ENCODE measurements at regions not wholly inside any gene's neighbourhood (a gene's known extent, or its start where the extent isn't known, plus 50 kb on each side); places are given as distances from the start of the nearest gene placed in this dataset.

DNA sequence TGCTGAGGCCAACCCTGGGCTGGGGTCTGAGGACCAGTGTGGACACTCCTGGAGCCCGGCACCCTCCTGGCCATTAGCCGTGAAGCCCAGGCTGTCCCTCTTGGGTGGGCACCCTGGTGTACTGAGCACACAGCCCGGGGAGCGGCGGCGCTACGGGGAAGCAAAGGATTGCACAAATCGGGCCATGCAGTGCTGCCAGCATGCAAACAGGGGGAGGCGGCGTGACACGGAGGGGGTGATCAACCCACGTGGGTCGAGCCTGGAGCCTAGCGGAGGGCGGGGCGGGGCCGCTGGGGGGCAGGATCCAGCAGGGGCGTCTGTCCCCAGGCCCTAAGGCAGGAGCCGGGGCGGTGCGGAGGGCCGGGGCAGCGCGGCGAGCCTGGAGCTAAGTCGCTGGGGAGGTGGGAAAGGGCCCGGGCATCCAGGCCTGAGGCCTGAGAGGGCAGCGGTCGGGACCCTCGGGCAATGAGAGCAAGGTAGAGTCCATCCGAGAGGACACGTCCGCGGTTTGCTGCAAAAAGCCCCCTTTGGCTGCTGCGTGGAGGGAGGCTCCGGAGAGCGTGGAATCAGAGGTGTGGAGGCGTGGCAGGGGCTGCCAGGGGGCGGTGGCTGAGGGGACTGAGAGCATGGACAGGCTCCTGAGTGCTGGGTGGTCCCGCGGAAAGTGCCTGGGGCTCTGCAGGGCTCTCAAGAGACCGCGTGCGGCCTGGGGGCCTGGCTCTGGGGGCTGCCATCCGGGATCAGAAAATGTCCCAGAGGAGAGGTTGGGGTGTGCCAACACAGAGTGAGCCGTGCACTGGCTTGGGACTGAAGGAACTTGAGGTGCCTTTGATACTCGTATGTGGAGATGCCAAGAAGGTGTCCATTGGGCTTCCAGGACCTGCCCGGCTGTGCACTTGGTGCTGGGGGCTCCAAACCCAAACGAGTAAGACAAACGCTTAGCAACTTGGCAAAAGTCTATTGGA lies 94.2 kb downstream of the BARX1 start (continued):
- no peak for TF ChIP-seq ESRRA (IDR thresholded peaks at IDR 0.05; ENCODE audit: low read length)
- TF ChIP-seq STAT1 (conservative IDR thresholded peaks at IDR 0.05): no peak
- TF ChIP-seq SUPT20H (IDR thresholded peaks at IDR 0.05; ENCODE audit: borderline replicate concordance, control insufficient read depth, low read depth, low read length): no peak

DNA sequence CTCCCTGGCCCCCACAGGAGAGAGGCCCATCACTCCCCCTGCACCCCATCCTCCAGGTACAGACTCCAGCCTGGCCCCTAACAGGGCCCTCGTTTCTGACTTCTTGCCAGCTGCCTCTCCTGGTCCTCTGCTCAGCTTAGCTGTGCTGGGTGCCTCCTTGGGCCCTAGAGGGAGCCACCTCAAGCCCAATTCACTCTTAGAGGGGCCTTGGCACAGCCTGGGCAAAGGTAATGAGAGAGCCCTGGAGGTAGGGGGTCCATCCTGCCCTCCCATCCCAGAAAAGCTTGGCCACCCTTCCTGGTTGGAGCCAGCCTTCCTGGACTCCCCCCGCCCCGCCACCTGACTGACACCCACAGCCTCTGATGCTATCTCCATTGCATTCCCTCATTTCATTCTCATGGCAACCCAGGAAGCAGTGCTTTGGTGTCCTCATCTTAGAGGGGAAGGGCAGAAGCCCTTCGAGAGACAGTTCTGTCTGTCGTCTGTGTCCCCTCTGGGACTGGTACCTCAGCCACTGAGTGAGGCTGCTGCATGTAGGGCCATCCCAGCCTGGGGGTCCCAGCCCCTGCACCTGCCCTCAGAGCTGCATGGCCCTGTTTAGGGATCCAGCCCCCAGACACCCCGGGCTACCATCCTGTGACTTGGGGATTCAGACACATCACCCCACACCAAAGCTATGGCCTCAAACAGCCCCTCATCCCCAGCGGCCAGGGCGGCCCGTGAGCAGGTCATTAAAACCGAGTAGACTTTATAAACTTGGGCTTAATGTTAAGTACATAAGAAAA lies 95.5 kb downstream of the BARX1 start:
- H3K9ac ChIP-seq (ENCODE audit: control insufficient read depth, insufficient read depth, low read length): no peak overlapping the region
- H3K4me3 ChIP-seq: no peak overlapping the region
- FAIRE-seq (no peak), ATAC-seq (no peak), DNase-seq (ENCODE audit: low read depth, low spot score) (no peak)
- in situ Hi-C loops (cut with MboI): no loop called here
- no peak overlapping the region for H3K27ac ChIP-seq (ENCODE audit: control insufficient read depth, insufficient read depth)
- 27% methylated on average over 10 of the region's 10 CpGs for WGBS (ENCODE audit: insufficient coverage, insufficient replicate concordance, low lambda C conversion rate, missing lambda C conversion rate)
- H3K79me2 ChIP-seq (ENCODE audit: control insufficient read depth, insufficient read depth, low read length): no peaks in the 10 kb centered on the region
- ChIA-PET POLR2A (no interaction called here), SMC1A (ENCODE audit: uncharacterized antibody, unreplicated experiment) (no interaction called here), CTCF (no interaction called here), RAD21 (ENCODE audit: unreplicated experiment) (no interaction called here)
- H3K9me3 ChIP-seq (replicated peaks; ENCODE audit: control insufficient read depth, insufficient read depth, low read length): no peaks in the 10 kb centered on the region
- intact Hi-C loops (cut with micrococcal nuclease; ENCODE audit: unreplicated experiment): no loop called here
- no peak overlapping the region for H3K4me2 ChIP-seq (ENCODE audit: control insufficient read depth, insufficient read depth)
- H4K20me1 ChIP-seq (ENCODE audit: control insufficient read depth, insufficient read depth): no peaks in the 10 kb centered on the region
- no TSS peak for BruUV-seq (replicated peaks)
- H3K36me3 ChIP-seq (ENCODE audit: control insufficient read depth in 2 of 2, insufficient read depth in 2 of 2, low read length in 1 of 2): no peaks in the 10 kb centered on the region
- no peaks in the 10 kb centered on the region for H3K4me1 ChIP-seq (ENCODE audit: control insufficient read depth, insufficient read depth, low read length)
- no peak overlapping the region for H2AFZ ChIP-seq (ENCODE audit: control insufficient read depth, low read depth, low read length)
- H3K27me3 ChIP-seq (replicated peaks in 1 of 2; ENCODE audit: control insufficient read depth in 2 of 2, insufficient read depth in 2 of 2, low read length in 1 of 2): no peaks in the 10 kb centered on the region
- TF ChIP-seq ZNF24 (IDR thresholded peaks at IDR 0.05) (no peak), TARDBP (IDR thresholded peaks at IDR 0.05; ENCODE audit: borderline replicate concordance) (no peak), IRF4 (IDR thresholded peaks at IDR 0.05; ENCODE audit: low read depth, low read length) (no peak), RELA (IDR thresholded peaks at IDR 0.05; ENCODE audit: borderline replicate concordance, partially characterized antibody) (no peak), SUPT20H (IDR thresholded peaks at IDR 0.05; ENCODE audit: borderline replicate concordance, control insufficient read depth, low read depth, low read length) (no peak), MEF2B (IDR thresholded peaks at IDR 0.05; ENCODE audit: partially characterized antibody, poor library complexity, severe bottlenecking) (no peak), CHD1 (IDR thresholded peaks at IDR 0.05; ENCODE audit: low read depth, low read length) (no peak), SMAD5 (IDR thresholded peaks at IDR 0.05; ENCODE audit: low read depth) (no peak), ESRRA (IDR thresholded peaks at IDR 0.05; ENCODE audit: low read length) (no peak), MYB (IDR thresholded peaks at IDR 0.05; ENCODE audit: borderline replicate concordance, low read depth, low read length) (no peak), SRF (IDR thresholded peaks at IDR 0.05; ENCODE audit: low read depth in 2 of 2, low read length in 2 of 2) (no peak), NFYA (IDR thresholded peaks at IDR 0.05; ENCODE audit: borderline replicate concordance, low read depth, low read length) (no peak), HDAC6 (IDR thresholded peaks at IDR 0.05; ENCODE audit: unreplicated experiment) (no peak), NBN (IDR thresholded peaks at IDR 0.05) (no peak), NFYB (IDR thresholded peaks at IDR 0.05; ENCODE audit: insufficient read depth, low read depth, low read length) (no peak)
- TF ChIP-seq, protein P1, sequence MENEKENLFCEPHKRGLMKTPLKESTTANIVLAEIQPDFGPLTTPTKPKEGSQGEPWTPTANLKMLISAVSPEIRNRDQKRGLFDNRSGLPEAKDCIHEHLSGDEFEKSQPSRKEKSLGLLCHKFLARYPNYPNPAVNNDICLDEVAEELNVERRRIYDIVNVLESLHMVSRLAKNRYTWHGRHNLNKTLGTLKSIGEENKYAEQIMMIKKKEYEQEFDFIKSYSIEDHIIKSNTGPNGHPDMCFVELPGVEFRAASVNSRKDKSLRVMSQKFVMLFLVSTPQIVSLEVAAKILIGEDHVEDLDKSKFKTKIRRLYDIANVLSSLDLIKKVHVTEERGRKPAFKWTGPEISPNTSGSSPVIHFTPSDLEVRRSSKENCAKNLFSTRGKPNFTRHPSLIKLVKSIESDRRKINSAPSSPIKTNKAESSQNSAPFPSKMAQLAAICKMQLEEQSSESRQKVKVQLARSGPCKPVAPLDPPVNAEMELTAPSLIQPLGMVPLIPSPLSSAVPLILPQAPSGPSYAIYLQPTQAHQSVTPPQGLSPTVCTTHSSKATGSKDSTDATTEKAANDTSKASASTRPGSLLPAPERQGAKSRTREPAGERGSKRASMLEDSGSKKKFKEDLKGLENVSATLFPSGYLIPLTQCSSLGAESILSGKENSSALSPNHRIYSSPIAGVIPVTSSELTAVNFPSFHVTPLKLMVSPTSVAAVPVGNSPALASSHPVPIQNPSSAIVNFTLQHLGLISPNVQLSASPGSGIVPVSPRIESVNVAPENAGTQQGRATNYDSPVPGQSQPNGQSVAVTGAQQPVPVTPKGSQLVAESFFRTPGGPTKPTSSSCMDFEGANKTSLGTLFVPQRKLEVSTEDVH (IDR thresholded peaks at IDR 0.05; ENCODE audit: low read depth, partially characterized antibody): no peak
